ENCODE measurements at regions not wholly inside any gene's neighbourhood (a gene's known extent, or its start where the extent isn't known, plus 50 kb on each side); places are given as distances from the start of the nearest gene placed in this dataset.

DNA sequence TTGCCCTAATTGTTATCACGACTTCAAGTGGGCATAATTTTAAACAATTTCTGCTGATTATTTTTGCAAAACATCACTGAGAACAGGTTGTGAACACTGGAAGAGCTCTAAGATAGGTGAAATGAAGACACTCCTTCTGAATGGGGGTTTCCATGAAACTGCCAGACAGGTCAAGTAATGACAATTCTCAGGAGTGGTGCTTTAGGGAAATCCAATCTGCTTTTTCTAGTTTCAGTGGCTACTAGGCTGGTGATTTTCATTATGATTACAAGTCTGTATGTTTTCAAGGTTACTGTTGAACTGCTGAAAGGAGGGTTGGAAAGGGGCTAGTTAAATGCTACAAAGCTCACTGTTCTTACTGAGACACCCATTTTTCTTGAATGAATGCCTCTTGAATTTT is 1724.2 kb downstream of the PCDH9 start:
- no peak overlapping the region for H3T11ph ChIP-seq (ENCODE audit: low read length)
- H2AFZ ChIP-seq (ENCODE audit: low read length): no peak overlapping the region
- no peak overlapping the region for H3K18ac ChIP-seq (ENCODE audit: insufficient read length, low read depth, low read length)
- no peak overlapping the region for H2AK5ac ChIP-seq (ENCODE audit: insufficient read length, low read length)
- no peak overlapping the region for H2BK120ac ChIP-seq (ENCODE audit: low read depth, low read length, poor library complexity, severe bottlenecking)
- TF ChIP-seq, protein P1, sequence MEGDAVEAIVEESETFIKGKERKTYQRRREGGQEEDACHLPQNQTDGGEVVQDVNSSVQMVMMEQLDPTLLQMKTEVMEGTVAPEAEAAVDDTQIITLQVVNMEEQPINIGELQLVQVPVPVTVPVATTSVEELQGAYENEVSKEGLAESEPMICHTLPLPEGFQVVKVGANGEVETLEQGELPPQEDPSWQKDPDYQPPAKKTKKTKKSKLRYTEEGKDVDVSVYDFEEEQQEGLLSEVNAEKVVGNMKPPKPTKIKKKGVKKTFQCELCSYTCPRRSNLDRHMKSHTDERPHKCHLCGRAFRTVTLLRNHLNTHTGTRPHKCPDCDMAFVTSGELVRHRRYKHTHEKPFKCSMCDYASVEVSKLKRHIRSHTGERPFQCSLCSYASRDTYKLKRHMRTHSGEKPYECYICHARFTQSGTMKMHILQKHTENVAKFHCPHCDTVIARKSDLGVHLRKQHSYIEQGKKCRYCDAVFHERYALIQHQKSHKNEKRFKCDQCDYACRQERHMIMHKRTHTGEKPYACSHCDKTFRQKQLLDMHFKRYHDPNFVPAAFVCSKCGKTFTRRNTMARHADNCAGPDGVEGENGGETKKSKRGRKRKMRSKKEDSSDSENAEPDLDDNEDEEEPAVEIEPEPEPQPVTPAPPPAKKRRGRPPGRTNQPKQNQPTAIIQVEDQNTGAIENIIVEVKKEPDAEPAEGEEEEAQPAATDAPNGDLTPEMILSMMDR (conservative IDR thresholded peaks at IDR 0.05): no peak
- peaks cover 0 to 2% (median 0%) of the 10 kb centered on the region in 3 experiments; a peak in 1 of 7 replicates for H3K36me3 Mint-ChIP-seq (ENCODE audit: insufficient read depth in 1 of 3, low read depth in 3 of 3)
- no peak overlapping the region for H3K27ac Mint-ChIP-seq
- H3K27ac ChIP-seq (ENCODE audit: insufficient read length, low read depth, low read length): no peak overlapping the region
- no peak overlapping the region for H2BK12ac ChIP-seq (ENCODE audit: insufficient read length, low read depth, low read length)
- H3K14ac ChIP-seq (ENCODE audit: insufficient read depth, low read length): no peak overlapping the region
- H3K4me1 Mint-ChIP-seq: no peaks in the 10 kb centered on the region
- no peaks in the 10 kb centered on the region; a peak in 1 of 5 replicates for H3K9me3 Mint-ChIP-seq
- no peak overlapping the region for H3K4me3 Mint-ChIP-seq
- no peaks in the 10 kb centered on the region for H3K9me3 ChIP-seq (ENCODE audit: control insufficient read depth, low read depth, low read length)
- no peaks in the 10 kb centered on the region for H3K27me3 Mint-ChIP-seq (ENCODE audit: low read depth)
- H3K23me2 ChIP-seq (ENCODE audit: insufficient read length, low read depth, low read length, poor library complexity, severe bottlenecking): no peaks in the 10 kb centered on the region
- H4K8ac ChIP-seq (replicated peaks; ENCODE audit: insufficient read length, low read depth, low read length): no peak overlapping the region
- H3K4me1 ChIP-seq (ENCODE audit: insufficient read depth, low read length): no peaks in the 10 kb centered on the region
- no peak overlapping the region for H2BK15ac ChIP-seq (ENCODE audit: low read depth, low read length)
- no peak overlapping the region for H4K91ac ChIP-seq (ENCODE audit: insufficient read length, low read depth, low read length)
- no peak for DNase-seq
- H2BK20ac ChIP-seq (ENCODE audit: low read depth, low read length, poor library complexity, severe bottlenecking): no peak overlapping the region
- no peak overlapping the region for H4K5ac ChIP-seq (ENCODE audit: insufficient read length, low read depth, low read length)
- H3K79me1 ChIP-seq (ENCODE audit: insufficient read depth, low read depth, low read length, poor library complexity, severe bottlenecking): no peaks in the 10 kb centered on the region
- no peaks in the 10 kb centered on the region for H4K20me1 ChIP-seq (ENCODE audit: control insufficient read depth, insufficient read depth, insufficient read length)
- no peaks in the 10 kb centered on the region for H3K27me3 ChIP-seq (ENCODE audit: insufficient read depth, low read length)
- H3K56ac ChIP-seq (ENCODE audit: insufficient read length, low read depth, low read length): no peak overlapping the region
- H3K4ac ChIP-seq (ENCODE audit: low read depth, low read length): no peak overlapping the region
- no peak overlapping the region for H3K23ac ChIP-seq (ENCODE audit: insufficient read length, low read depth, low read length)
- WGBS (ENCODE audit: extremely low coverage, insufficient read length, low lambda C conversion rate): no CpG with 5 or more reads among the region's 1 CpG
- H2BK5ac ChIP-seq (ENCODE audit: insufficient read length, low read length): no peak overlapping the region
- H3K4me2 ChIP-seq (ENCODE audit: insufficient read depth, insufficient read length, low read length): no peak overlapping the region
- H3K9ac ChIP-seq (ENCODE audit: extremely low read depth, insufficient read length, low read length): no peak overlapping the region
- no peaks in the 10 kb centered on the region for H3K79me2 ChIP-seq (ENCODE audit: insufficient read depth, low read length)
